Suppressor macrophage treated with lipopolysaccharide for 4 hours (primary cell): ENCODE measurements at regions not wholly inside any gene's neighbourhood (a gene's known extent, or its start where the extent isn't known, plus 50 kb on each side); places are given as distances from the start of the nearest gene placed in this dataset.

Experiments
- DNase-seq: peaks from one replicate; pipeline ENCODE4 v3.0.0-alpha.2; 2020

DNA sequence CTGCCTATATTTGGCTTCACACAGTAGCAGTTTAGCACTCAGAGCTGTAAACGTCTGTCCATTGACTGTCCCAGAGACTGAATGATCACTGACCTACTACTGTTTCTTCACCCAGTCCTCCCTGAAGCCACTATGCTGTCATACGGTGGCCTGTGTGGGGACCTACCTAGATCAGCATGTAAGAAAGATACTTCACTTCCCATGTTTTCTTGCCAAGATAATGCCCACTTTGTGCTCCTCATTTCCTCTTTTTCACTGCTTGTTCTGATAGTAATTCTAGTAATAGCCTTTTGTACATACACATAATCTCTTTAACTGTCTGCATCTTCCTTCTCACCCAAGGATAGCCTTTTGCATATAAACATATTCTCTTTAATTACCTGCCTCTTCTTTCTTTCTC is 109.9 kb upstream of the TIAM2 start:
- DNase-seq = peak; percentile 2

DNA sequence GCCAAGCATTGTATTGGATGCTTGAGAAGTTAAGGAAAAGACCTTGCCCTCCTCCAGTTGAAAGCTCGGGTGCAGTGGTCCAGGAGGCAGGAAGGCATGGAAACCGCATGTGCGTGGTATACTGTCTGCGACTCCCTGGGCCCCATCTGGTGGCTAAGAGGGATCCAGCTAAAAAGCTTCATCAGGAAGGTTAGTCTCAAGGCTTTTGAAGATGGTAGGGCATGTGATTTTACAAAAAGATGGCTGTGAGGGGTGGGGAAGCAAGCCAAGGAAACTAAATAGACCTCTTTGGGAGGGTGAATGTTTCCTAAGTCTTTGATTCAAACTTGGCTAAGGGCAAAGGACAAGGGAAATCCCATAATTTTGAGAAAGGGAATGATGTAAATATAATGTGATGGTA is 109.1 kb upstream of the TIAM2 start:
- no peak for DNase-seq

DNA sequence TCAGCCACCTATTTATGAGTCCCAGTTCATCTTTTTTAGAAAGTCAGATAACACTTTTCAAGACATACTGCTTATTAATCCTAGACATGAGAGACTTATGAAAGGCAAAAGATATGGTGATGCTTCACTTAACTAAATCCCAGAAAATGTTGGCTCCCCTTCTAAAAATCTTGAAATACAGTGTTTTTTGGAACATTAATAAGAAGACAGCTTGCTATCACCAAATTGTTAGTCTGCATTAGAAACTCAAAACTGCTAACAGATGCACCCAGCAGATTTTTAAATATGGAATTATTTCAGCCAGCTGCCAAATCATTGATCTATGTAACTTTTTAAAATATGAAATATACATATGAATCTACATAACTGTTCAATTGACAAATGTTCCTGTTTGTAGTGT is 108.6 kb upstream of the TIAM2 start:
- DNase-seq = no peak

DNA sequence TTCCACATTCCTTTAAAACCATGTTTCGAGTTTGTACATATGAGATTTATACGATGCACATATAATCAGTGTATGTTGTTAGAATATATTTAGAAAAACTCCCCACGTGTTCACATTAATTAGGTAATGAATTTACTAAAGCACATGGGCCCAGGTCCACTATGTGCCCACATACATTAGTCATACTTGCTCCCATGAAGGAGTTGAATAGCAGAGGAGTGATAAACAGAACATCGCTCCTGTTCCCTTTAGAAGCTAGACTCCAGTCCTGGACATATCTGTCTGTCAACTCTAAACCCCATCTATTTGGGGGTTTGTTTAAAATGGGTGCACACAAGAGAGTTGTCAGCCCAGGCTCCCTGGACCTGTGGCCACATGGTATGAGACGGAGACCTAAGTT is 108.1 kb upstream of the TIAM2 start:
- no peak for DNase-seq

DNA sequence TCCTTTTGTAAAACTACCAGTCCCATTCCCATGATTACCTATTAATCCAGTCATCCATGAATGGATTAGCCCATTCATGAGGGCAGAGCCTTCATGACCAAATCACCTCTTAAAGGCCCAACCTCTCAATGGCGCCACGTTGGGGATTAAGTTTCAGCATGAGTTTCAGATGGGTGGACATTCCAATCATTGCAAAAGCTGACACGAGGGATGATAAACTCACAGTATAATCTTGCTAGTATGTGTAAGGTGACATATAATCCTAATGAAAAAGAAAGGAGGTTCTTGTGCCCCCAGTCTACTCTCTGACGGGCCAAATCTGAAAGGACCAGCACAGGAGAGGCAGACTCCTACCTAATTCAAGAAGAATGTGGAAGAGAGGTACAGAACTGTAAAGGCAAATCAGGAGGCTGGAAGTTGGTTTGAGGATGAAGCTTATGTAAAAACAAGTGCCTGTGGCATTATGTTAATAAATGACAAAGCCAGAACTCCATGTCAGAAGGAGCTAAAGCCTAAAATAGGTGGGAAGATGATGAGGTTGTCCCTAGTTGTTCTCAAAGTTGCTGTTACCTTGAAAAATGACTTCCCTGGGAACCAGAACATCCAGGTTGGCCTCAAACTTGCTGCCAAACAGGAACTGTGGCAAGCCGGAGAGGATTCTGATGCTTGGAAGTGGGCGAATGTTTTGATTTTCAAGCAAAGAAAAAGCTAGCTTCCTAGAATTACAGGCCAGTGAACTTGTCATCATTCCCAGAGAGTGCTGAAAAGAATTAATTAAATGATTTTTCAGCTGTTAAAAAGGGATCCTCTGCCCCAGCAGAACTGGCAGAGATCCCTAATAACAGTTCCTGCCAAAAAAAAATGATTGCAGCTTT is 106.5 kb upstream of the TIAM2 start:
- no peak for DNase-seq

DNA sequence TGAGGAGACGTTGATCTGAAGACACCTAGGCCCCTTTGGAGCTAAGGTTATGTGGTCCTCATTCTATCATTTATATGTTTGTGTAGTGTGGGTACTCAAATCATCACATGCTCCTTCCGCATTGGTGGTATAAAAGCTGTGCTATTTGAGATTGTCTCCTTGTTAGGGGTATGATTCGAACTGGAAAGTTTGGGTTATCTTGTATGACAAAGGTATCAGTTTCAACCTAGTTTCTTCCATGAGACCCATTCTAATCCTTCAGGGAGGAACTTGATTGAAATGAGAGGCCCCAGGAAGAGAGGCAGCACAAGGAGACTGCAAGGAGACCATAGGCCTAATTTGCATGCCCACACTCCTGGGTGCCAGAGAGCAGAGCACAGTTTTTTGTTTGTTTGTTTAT is 104.2 kb upstream of the TIAM2 start:
- DNase-seq = no peak

DNA sequence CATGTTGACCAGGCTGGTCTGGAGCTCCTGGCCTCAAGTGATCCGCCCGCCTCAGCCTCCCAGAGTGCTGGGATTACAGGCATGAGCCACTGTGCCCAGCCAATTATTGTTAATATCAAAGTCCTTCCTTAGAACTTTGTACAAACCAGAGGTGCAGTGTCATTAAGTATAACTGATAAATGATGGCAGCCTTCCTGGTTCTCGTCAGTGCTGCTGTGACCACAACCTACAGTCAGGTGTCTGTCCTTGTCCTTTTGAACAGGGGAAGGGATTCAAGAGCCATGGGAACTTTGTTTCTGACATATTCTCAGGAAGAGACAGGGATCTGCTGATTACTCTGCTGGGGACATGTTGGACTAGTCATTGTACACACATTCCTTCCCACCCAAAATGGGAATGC is 103.2 kb upstream of the TIAM2 start:
- no peak for DNase-seq

DNA sequence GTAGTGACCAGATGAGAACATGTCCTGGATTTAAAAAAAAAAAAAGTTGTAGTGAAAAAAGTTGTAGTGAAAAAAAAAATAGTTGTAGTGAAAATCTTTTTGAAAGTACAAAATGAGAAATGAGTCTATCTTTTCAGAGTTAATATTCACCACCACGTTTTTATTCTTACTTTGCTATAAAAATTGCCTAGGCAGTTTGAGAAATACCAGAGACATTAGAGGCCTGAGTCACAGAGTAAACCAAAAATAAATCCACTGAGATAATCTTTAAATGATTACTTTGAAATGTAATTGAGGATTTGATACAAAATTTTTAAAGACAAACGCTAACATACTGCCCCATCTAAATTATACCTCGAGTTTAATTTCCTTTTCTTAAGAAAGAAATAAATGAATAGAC is 101.2 kb upstream of the TIAM2 start:
- DNase-seq = no peak

DNA sequence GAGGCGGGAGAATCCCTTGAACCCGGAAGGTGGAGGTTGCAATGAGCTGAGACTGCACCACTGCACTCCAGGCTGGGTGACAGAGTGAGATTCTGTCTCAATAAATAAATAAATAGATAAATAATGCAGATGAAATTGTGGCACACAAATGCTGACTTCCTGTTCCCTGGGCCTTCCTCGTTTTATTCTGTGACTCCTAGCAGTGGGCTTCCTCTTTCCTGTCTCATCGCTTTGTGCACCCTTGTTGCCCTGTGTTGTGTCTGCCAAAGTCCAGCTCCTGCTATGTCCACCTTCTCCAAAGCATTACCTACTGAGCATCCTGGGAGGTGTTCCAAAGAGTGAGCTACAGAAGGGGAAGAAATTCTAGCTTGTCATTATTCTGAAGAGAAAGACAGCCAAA is 100.2 kb upstream of the TIAM2 start:
- DNase-seq = peak; percentile 17

DNA sequence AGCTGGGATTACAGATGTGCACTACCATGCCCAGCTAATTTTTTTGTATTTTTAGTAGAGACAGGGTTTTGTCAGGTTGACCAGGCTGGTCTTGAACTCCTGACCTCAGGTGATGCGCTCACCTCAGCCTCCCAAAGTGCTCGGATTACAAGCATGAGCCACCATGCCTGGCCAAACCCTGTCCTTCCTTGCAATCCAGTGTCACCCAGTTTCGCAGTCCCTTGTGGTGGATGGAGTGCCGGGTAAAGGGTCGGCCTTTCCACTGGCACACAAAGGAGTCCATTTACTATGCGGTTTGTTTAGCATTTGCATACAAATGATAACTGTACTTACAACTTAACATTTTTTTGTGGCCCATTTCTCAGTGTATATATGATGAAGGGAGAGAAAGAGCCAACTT is 99.3 kb upstream of the TIAM2 start:
- DNase-seq = no peak

DNA sequence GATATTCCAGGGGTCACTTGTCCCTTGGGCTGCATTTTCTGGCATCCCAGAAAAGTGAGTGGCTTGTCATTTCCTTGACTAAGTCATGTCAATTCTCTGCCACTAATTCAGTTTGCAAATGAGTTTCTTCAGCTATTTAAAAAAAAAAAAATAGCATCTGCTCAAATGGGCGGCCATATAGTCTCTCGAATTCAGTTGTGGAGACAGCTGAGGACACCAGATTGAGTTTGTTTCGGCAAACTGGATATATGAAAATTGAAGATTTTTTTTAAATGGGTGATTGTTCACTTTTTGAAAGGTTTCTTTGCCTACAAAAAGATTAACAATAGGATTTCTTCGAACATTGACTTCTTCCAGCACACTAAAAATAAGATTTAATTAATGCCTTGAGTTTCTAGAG is 96.3 kb upstream of the TIAM2 start:
- no peak for DNase-seq

DNA sequence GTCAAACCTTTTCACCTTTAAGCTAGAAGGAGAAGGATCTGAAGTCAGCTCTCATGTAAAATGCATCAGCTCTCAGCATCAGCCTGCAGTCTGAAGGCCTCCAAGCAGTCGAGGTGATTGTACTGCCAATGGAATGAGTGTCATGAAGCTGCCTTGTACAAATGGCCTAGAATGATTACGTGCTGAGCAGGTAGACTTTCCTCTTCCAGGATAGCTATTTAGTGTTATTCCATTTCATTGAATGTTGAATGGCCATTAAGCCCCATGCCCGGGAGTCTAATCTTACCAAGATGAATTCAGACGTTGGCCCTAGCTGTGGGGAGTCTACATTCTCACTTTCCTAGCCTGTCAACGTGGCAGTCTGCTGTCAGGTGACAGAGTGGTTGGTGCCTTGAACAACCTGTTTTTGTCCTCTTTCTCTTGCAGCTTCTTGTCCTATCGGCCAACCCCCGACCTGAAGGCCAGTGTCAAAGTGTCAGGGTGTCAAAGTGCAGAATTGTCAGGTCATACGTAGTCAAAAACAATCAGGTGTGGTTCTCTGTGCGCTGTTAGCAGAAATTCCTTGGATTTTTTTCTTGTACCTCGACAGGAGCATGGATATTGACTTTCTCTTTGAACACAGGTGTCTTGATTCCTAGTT is 95.2 kb upstream of the TIAM2 start:
- DNase-seq = no peak

DNA sequence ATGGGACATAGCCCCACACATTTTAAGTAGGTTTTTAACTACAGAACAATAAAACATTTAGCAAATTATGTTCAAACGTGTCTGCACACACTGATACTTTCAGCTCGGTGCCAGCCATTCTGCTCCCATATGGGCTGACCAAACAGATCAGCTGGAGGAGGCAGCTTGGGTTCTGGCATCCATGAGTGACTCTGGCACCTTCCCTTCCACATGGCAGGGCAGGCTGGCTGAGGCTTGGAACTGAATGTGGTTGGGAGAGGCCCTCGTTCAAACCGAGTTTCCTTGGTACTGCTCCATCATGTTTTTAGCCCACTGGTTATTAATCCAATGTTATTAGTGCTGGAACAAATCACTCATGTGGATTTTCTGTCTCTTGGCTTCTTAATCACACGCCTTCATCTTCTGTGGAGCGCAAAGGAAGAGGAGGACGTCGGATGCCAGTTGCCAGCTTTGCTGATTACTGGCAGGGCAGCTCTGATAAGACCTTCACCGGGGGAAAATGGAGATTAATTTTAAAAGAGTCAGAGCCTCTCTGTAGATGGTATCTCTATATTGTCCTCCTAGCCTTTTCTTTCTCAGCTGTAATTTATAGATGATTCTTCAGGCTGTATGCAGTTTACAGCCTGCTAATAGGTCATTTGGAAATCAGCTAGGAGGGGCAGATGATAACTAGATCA is 93.1 kb upstream of the TIAM2 start:
- DNase-seq = no peak

DNA sequence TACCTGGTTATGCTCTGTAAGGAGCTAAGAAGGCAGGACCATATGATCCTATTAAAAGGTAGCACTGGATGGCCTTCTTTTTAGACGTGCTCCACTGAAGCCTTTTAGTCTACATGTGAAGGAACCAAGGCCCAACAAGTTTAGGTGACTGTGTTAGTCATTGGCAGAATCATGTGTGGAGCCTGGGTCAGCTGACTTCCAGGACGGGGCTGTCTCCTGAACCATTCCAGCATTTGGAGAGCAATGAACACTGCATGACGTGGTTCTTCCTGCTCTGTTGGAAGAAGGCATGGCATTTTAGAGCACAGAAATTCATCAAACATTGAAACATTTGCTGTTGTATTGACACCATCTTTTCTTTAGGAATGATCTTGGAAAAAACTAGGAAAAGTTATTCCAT is 87.8 kb upstream of the TIAM2 start:
- no peak for DNase-seq

DNA sequence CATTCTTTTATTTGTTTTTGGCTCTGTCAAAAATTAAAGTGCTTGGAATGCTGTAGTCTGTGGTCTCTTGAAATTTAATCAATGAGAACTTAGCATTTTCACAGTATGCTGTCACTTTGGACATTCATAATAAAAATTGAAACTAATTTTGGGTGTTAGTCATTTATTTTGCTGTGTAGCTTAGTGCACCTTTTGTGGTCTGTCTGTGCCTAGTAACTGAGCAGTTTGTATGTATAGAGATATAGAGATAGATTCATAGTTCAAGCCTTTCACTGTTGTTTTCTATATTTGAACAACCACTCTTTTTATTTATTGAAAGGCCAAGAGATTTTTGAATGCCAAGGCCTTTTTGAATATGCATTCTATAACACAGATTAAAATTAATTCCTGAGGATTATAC is 86.4 kb upstream of the TIAM2 start:
- no peak for DNase-seq

DNA sequence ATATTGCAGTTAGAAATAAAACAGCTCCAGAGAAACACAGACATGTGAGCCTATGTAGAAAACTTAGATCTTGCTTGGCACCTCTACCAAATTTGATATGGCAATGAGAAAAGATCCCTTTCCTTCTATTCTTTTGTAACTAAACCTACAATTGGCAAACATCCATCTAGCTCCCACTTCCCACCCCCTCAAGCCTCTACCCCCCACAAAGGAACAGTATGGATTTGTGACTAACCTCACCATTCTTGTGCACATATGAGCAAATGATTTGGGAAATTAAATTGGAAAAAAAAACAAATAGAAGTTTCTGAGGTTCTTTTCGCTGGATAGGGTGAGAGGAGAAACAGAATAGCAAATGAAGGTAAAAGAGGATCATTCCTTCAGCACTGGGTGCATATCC is 85.8 kb upstream of the TIAM2 start:
- DNase-seq = no peak

DNA sequence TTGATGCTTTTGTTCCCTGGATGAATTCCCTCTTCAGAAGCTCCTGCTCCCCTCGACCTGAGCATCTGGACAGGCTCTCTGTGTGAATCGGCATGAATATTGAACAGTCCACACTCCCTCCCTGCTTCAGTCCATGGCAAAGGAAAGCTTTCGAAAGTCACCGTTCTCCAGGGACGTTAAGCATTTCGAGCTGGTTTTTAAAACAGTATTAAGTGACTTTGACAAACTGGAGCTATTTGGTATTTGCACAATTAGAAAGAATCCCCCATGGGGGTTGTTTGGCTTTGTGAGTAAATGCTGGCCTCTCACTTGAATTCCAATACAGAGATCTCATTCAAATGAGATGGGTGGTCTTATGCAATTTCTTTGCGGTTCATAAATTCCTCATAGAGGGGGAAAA is 85.3 kb upstream of the TIAM2 start:
- DNase-seq = no peak

DNA sequence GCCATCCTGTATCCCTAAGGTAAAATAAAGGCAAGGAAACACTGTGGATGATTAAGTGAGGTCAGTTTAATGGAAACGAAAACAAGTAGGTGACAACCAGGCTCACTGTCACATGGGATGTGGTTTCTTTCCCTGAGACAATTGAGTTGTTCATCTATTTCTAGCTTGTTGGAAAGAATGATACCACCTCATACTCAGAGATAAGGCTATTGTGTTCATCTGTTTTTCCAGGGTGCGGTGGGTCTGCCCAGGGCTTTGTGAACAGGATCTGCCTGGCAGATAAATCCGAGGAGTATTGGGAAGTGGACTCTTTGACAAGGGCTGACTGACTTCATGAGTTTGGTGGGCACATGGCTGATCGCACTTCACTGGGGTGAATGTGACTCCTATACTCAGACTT is 80.8 kb upstream of the TIAM2 start:
- DNase-seq = no peak

DNA sequence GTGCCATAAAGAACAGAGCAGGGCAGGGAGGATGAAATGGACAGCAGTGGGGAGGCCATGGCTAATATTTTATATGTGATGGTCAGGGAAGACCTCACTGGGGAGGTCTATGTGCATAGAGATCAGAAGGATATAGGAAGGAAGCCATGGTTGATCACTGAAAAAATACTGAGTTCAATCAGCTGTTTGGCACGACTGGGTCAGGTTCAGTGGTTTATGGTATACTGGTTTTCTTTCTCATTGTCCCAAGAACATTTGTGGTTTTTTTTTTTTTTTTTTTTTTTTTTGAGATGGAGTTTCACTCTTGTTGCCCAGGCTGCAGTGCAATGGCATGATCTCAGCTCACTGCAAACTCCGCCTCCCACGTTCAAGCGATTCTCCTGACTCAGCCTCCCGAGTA is 78.3 kb upstream of the TIAM2 start:
- no peak for DNase-seq

DNA sequence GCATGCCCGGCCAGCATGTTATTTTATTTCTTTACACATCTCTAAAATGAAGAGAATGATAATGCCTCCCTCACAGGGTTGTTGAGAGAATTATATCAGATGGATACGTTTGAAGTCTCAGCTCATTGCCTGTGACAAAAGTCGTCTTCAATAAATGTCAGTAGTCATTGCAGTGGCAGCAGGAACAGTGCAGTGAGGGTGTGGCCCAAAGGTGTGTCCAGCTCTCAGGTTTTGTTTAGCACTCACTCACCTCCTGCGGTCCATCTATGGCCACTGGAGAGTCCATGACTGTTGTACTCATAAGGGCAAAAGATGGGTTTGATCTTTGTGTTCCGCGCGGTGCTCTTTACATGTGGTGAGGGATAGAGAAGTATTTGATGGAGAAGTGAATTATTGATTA is 77.2 kb upstream of the TIAM2 start:
- no peak for DNase-seq

DNA sequence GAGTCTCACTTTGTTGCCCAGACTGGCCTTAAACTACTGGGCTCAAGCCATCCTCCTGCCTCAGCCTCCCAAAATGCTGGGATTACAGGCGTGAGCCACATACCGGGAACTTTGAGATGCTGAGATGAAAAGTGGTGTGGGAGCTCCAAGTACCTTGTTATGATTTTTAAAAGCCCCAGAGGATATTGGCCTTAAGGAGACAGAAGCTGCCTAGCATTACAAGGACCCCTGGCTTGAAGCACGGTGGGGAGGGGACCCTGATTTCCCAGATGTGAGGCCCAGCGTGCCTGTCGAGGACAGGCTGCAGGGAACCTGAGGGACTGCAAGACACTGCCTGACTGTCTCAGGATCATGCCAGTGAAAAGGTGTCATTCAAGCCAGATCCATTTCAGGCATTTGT is 75.3 kb upstream of the TIAM2 start:
- DNase-seq = no peak

DNA sequence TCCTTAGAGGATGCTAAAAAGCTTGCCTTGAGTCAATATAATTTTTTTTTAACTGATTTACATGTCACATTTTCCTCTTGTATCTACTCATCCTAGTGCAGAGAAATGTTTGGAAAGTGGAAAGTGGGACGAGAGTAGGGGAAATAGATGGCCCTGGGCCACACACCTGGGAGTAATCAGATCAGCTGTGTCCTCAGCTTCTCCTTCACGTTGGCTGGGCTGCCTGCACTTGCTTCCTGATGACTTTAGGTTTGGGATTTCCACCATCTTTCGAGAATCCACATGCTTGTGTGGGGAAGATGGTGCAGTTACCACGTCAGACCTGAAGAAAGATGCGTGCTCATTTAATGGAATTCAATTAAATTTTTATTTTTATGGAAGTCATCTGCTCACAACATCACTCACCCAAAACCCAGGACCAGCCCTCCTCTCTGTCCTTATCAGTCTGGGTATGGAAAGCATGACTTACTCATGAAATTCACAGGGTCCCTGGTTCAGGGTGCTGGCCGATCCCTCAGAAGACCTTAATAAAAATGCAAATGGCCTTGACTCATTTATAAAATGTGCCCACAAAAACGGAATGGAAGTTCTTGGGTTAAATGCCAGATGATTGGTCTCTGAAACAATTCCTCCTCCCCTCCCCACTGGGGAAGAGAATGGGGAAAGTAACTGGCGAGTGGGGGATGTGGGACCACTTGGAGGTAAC is 74.5 kb upstream of the TIAM2 start:
- no peak for DNase-seq

DNA sequence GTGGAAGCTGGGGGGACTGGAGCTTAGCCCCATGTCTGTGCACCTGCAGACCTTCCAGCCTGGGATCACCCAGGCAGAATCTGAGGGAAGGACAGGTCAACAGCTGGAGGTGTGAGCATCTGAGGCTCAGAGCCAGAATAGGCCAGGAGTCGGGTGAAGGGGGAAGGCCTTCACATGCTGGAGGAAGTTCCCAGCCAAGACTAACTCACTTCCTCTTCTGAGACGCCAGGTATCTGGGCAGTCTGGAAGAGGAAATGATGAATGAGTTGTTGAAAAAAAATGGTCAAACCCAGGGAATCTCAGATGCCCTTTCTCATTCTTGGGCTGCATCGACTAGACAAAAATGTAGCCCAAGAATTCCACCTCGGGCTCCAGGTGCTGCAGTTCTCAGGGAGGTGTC is 73.6 kb upstream of the TIAM2 start:
- DNase-seq = peak; percentile 7
